ENCODE measurements at regions not wholly inside any gene's neighbourhood (a gene's known extent, or its start where the extent isn't known, plus 50 kb on each side); places are given as distances from the start of the nearest gene placed in this dataset.

DNA sequence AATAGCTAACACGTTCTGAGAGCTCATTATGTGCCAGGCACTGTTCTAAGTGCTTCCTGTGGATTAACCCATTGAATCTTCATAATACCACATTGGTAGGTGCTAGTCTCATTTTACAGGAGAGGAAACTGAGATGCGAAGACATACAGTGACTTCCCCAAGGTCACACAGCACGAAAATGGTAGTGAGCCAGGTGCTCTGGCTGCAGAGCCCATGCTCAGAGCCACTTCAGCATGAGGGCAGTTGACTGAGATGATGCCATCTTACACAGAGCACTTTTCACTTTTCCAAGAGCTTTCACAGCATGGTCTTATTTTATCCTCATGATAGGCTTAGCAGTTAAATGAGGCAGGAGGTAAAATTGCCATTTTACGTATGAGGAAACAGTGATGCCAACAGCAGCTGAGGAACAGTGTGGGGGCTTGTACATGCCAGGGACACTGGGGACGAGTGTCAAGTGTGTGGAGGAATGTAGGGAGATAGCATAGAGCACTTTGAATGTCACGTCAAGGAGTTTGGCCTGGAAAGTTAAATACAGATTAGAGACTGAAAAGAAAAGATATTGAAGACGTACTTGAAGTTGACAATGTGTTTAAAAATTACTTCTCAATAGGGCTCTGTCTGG lies 180.0 kb downstream of the KIF4B start:
- Histone ChIP-seq H3K9me3 (ENCODE audit: control insufficient read depth, insufficient read depth, low read length) (peaks cover 19% of the 10 kb centered on the region), H3K4ac (ENCODE audit: low read depth, low read length) (no peak overlapping the region), H4K20me1 (ENCODE audit: insufficient read depth, low read length) (no peaks in the 10 kb centered on the region), H2BK15ac (ENCODE audit: low read depth, low read length) (no peak overlapping the region), H2BK5ac (ENCODE audit: low read depth, low read length, poor library complexity, severe bottlenecking) (no peak overlapping the region), H3K27ac (ENCODE audit: insufficient read depth, low read length) (no peak overlapping the region), H2AK5ac (ENCODE audit: low read depth, low read length) (no peak overlapping the region), H3K79me1 (ENCODE audit: low read depth in 1 of 2, low read length in 2 of 2) (no peaks in the 10 kb centered on the region), H3K18ac (ENCODE audit: low read depth, low read length) (no peak overlapping the region), H3K4me1 (ENCODE audit: control insufficient read depth, insufficient read depth, low read length) (no peaks in the 10 kb centered on the region), H3K56ac (ENCODE audit: extremely low read depth, insufficient read depth, low read length) (no peak overlapping the region), H3K36me3 (ENCODE audit: control insufficient read depth, insufficient read depth, low read length) (no peaks in the 10 kb centered on the region), H3K27me3 (ENCODE audit: control insufficient read depth, insufficient read depth, low read length) (no peaks in the 10 kb centered on the region), H2AK9ac (replicated peaks; ENCODE audit: low read depth, low read length, poor library complexity) (no peak overlapping the region), H3K9me1 (ENCODE audit: insufficient read depth, low read length) (no peaks in the 10 kb centered on the region), H3K9ac (ENCODE audit: low read depth, low read length) (no peak overlapping the region), H4K5ac (ENCODE audit: low read depth, low read length) (no peak overlapping the region), H4K8ac (ENCODE audit: low read depth in 2 of 2, low read length in 2 of 2) (no peak overlapping the region), H3K4me3 (ENCODE audit: insufficient read depth, low read depth, low read length) (no peak overlapping the region), H2AFZ (replicated peaks; ENCODE audit: low read length, poor library complexity) (no peak overlapping the region), H2BK20ac (ENCODE audit: low read depth, low read length) (no peak overlapping the region), H3K14ac (replicated peaks; ENCODE audit: low read depth, low read length) (no peak overlapping the region), H4K91ac (ENCODE audit: insufficient read depth, low read depth, low read length) (no peak overlapping the region), H3K4me2 (ENCODE audit: low read depth, low read length) (no peak overlapping the region), H3K23ac (ENCODE audit: low read depth, low read length) (no peak overlapping the region), H2BK120ac (ENCODE audit: low read depth, low read length) (no peak overlapping the region)
- no CpG with 5 or more reads among the region's 7 CpGs for WGBS, 2 experiments (ENCODE audit: extremely low coverage in 2 of 2, insufficient read length in 1 of 2)
- CTCF ChIA-PET, result interaction anchor here (0.7 kb wide), 1 partner anchor 1809 kb away, joined by 3 read pairs; no protein-coding TSS in a partner anchor
- dilution Hi-C loops (cut with HindIII; ENCODE audit: low sequenced_read_pairs, unreplicated experiment), result no loop called here
- BruUV-seq (replicated peaks), result no TSS peak
- POLR2A ChIA-PET (ENCODE audit: unreplicated experiment), result no interaction called here
- in situ Hi-C loops (cut with MboI; ENCODE audit: low sequenced_read_pairs), result no loop called here
- DNase-seq (no peak), ATAC-seq (ENCODE audit: low read depth) (no peak)
- TF ChIP-seq RAD21 (IDR thresholded peaks at IDR 0.05; ENCODE audit: low read length) (no peak), NFE2L2 (IDR thresholded peaks at IDR 0.05; ENCODE audit: low read depth, low read length) (no peak)
- TF ChIP-seq, protein P1, sequence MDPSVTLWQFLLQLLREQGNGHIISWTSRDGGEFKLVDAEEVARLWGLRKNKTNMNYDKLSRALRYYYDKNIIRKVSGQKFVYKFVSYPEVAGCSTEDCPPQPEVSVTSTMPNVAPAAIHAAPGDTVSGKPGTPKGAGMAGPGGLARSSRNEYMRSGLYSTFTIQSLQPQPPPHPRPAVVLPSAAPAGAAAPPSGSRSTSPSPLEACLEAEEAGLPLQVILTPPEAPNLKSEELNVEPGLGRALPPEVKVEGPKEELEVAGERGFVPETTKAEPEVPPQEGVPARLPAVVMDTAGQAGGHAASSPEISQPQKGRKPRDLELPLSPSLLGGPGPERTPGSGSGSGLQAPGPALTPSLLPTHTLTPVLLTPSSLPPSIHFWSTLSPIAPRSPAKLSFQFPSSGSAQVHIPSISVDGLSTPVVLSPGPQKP (IDR thresholded peaks at IDR 0.05; ENCODE audit: borderline replicate concordance, low read depth, low read length), result no peak
- intact Hi-C loops (cut with micrococcal nuclease), result no loop called here
